H9 (cell line): ENCODE measurements at regions not wholly inside any gene's neighbourhood (a gene's known extent, or its start where the extent isn't known, plus 50 kb on each side); places are given as distances from the start of the nearest gene placed in this dataset.

Experiments
- DNase-seq: peaks from one replicate; pipeline ENCODE4 v3.0.0-alpha.2; 2017
- H2AFZ ChIP-seq: one replicate; pipeline ENCODE4 v1.6.1; 2013; ENCODE audit warnings: mild to moderate bottlenecking, low read length, control low read depth, moderate library complexity
- H2AK5ac ChIP-seq: 2 replicates; pipeline ENCODE4 v1.6.1; 2013; ENCODE audit warnings: low read length, control low read depth, mixed read lengths; ENCODE audit not compliant: insufficient read length
- H2BK120ac ChIP-seq: one replicate; pipeline ENCODE4 v1.6.1; 2013; ENCODE audit warnings: low read depth, mild to moderate bottlenecking, low read length, control low read depth, inconsistent platforms; ENCODE audit not compliant: poor library complexity, severe bottlenecking
- H2BK12ac ChIP-seq: 2 replicates; pipeline ENCODE4 v1.6.1; 2013; ENCODE audit warnings: low read length, control low read depth, mixed read lengths, low read depth; ENCODE audit not compliant: insufficient read length
- H2BK15ac ChIP-seq: 2 replicates; pipeline ENCODE4 v1.6.1; 2013; ENCODE audit warnings: low read depth, low read length, control low read depth
- H2BK20ac ChIP-seq: one replicate; pipeline ENCODE4 v1.6.1; 2013; ENCODE audit warnings: low read depth, mild to moderate bottlenecking, low read length, control low read depth, inconsistent platforms; ENCODE audit not compliant: poor library complexity, severe bottlenecking
- H2BK5ac ChIP-seq: 2 replicates; pipeline ENCODE4 v1.6.1; 2013; ENCODE audit warnings: low read length, control low read depth, mixed read lengths; ENCODE audit not compliant: insufficient read length
- H3K14ac ChIP-seq: 2 replicates; pipeline ENCODE4 v1.6.1; 2013; ENCODE audit warnings: low read length, control low read depth; ENCODE audit not compliant: insufficient read depth
- H3K18ac ChIP-seq: 2 replicates; pipeline ENCODE4 v1.6.1; 2013; ENCODE audit warnings: low read depth, mild to moderate bottlenecking, mixed read lengths, low read length, control low read depth; ENCODE audit not compliant: insufficient read length
- H3K23ac ChIP-seq: 2 replicates; pipeline ENCODE4 v1.6.1; 2013; ENCODE audit warnings: low read length, control low read depth, mixed read lengths, low read depth; ENCODE audit not compliant: insufficient read length
- H3K23me2 ChIP-seq: 2 replicates; pipeline ENCODE4 v1.6.1; 2013; ENCODE audit warnings: low read depth, mild to moderate bottlenecking, mixed read lengths, low read length, control low read depth; ENCODE audit not compliant: insufficient read length, poor library complexity, severe bottlenecking
- H3K27ac ChIP-seq: 2 replicates; pipeline ENCODE4 v1.5.1; 2013; ENCODE audit warnings: low read length, control low read depth, mixed read lengths, low read depth; ENCODE audit not compliant: insufficient read length
- H3K27me3 ChIP-seq: 2 replicates; pipeline ENCODE4 v1.6.1; 2013; ENCODE audit warnings: low read length, control low read depth, inconsistent platforms; ENCODE audit not compliant: insufficient read depth
- H3K4ac ChIP-seq: 2 replicates; pipeline ENCODE4 v1.6.1; 2013; ENCODE audit warnings: low read depth, mild to moderate bottlenecking, control low read depth, inconsistent platforms, low read length, moderate library complexity
- H3K4me1 ChIP-seq: 2 replicates; pipeline ENCODE4 v1.6.1; 2013; ENCODE audit warnings: low read length, control low read depth, inconsistent platforms; ENCODE audit not compliant: insufficient read depth
- H3K4me2 ChIP-seq: 2 replicates; pipeline ENCODE4 v1.6.1; 2013; ENCODE audit warnings: low read length, control low read depth, mixed read lengths; ENCODE audit not compliant: insufficient read length, insufficient read depth
- H3K56ac ChIP-seq: 2 replicates; pipeline ENCODE4 v1.6.1; 2013; ENCODE audit warnings: low read depth, mild to moderate bottlenecking, mixed read lengths, low read length, control low read depth; ENCODE audit not compliant: insufficient read length
- H3K79me1 ChIP-seq: 2 replicates; pipeline ENCODE4 v1.6.1; 2013; ENCODE audit warnings: low read depth, mild to moderate bottlenecking, moderate library complexity, low read length, control low read depth, inconsistent platforms; ENCODE audit not compliant: insufficient read depth, poor library complexity, severe bottlenecking
- H3K79me2 ChIP-seq: 2 replicates; pipeline ENCODE4 v1.6.1; 2013; ENCODE audit warnings: low read length, control low read depth, inconsistent platforms; ENCODE audit not compliant: insufficient read depth
- H3K9ac ChIP-seq: 2 replicates; pipeline ENCODE4 v1.6.1; 2013; ENCODE audit warnings: low read length, control low read depth, mixed read lengths; ENCODE audit not compliant: insufficient read length; ENCODE audit errors: extremely low read depth
- H3K9me3 ChIP-seq: one replicate; pipeline ENCODE4 v1.6.1; 2013; ENCODE audit warnings: low read depth, low read length, inconsistent platforms; ENCODE audit not compliant: control insufficient read depth
- H3T11ph ChIP-seq: one replicate; pipeline ENCODE4 v1.6.1; 2013; ENCODE audit warnings: mild to moderate bottlenecking, low read length, control low read depth, inconsistent platforms
- H4K20me1 ChIP-seq: one replicate; pipeline ENCODE4 v1.6.1; 2013; ENCODE audit not compliant: control insufficient read depth, insufficient read length, insufficient read depth
- H4K5ac ChIP-seq: 2 replicates; pipeline ENCODE4 v1.6.1; 2013; ENCODE audit warnings: low read depth, mild to moderate bottlenecking, mixed read lengths, low read length, control low read depth; ENCODE audit not compliant: insufficient read length
- H4K8ac ChIP-seq: replicated peaks from 2 replicates; pipeline ENCODE4 v1.6.1; 2013; ENCODE audit warnings: low read length, control low read depth, mixed read lengths, low read depth; ENCODE audit not compliant: insufficient read length
- H4K91ac ChIP-seq: 2 replicates; pipeline ENCODE4 v1.6.1; 2013; ENCODE audit warnings: low read depth, mild to moderate bottlenecking, moderate library complexity, mixed read lengths, low read length, control low read depth; ENCODE audit not compliant: insufficient read length
- H3K27ac Mint-ChIP-seq, 3 experiments: 2 replicates in 2 of 3; 3 replicates in 1 of 3; pipeline ENCODE4 v1.8.0; 2020 to 2021; ENCODE audit warnings: mixed read lengths in 3 of 3, mild to moderate bottlenecking in 1 of 3, moderate library complexity in 1 of 3
- H3K27me3 Mint-ChIP-seq: 2 replicates; pipeline ENCODE4 v1.8.0; 2021; ENCODE audit warnings: low read depth, mild to moderate bottlenecking, moderate library complexity, mixed read lengths
- H3K36me3 Mint-ChIP-seq, 3 experiments: 2 replicates in 2 of 3; 3 replicates in 1 of 3; pipeline ENCODE4 v1.8.0; 2020 to 2021; ENCODE audit warnings: low read depth in 3 of 3, mixed read lengths in 3 of 3; ENCODE audit not compliant: insufficient read depth in 1 of 3
- H3K4me1 Mint-ChIP-seq, 2 experiments: 2 replicates each; pipeline ENCODE4 v1.8.0; 2020; ENCODE audit warnings: mixed read lengths in 2 of 2
- H3K4me3 Mint-ChIP-seq, 2 experiments: 2 replicates in 1 of 2; 3 replicates in 1 of 2; pipeline ENCODE4 v1.8.0; 2020 to 2021; ENCODE audit warnings: mild to moderate bottlenecking in 2 of 2, mixed read lengths in 2 of 2, moderate library complexity in 1 of 2
- H3K9me3 Mint-ChIP-seq, 2 experiments: 2 replicates in 1 of 2; 3 replicates in 1 of 2; pipeline ENCODE4 v1.8.0; 2020; ENCODE audit warnings: mild to moderate bottlenecking in 2 of 2, mixed read lengths in 2 of 2, moderate library complexity in 1 of 2
- WGBS: extraction: QIAGEN DNeasy Blood & Tissue Kit; methylation state at CpG from one replicate; pipeline ENCODE4 v1.1.7; 2013; ENCODE audit warnings: missing lambda C conversion rate, low lambda C conversion rate, mixed read lengths; ENCODE audit not compliant: insufficient read length; ENCODE audit errors: extremely low coverage; 5-methylcytosine and 5-hydroxymethylcytosine counted together
- TF ChIP-seq, protein P1 (sequence below): fragments of 200-600 bp; sonication (generic); conservative IDR thresholded peaks from 3 replicates; pipeline ENCODE4 v1.8.0; 2021; ENCODE audit warnings: antibody characterized with exemption, mild to moderate bottlenecking

DNA sequence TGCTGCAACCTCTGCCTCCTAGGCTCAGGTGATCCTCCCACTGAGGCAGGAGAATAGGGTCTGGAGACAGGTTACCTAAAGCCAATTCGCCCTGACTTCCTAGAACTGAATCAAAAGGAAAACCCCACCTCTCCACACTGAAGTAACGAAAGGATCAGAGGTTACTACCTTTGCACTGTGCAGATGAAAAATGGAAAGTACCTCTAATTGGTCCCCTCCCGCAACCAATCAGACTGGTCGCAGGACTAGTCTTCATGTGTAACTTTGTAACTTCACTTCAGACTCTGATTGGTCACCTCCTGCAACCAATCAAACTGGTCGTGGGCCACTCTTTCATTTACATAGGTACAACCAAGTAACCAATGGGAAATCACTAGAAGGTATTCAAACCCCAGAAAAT, 61.1 kb downstream of the ATXN3L start:
- Histone ChIP-seq H2BK5ac (no peak overlapping the region), H3K56ac (no peak overlapping the region), H4K8ac (no peak overlapping the region), H4K5ac (no peak overlapping the region), H2AK5ac (no peak overlapping the region), H3T11ph (no peak overlapping the region), H3K79me2 (no peaks in the 10 kb centered on the region), H3K27me3 (no peaks in the 10 kb centered on the region), H3K27ac (no peak overlapping the region), H3K4me1 (no peaks in the 10 kb centered on the region), H3K4me2 (no peak overlapping the region), H3K23ac (no peak overlapping the region), H2BK20ac (no peak overlapping the region), H4K91ac (no peak overlapping the region), H3K4ac (no peak overlapping the region), H2AFZ (no peak overlapping the region), H2BK15ac (no peak overlapping the region), H3K23me2 (no peaks in the 10 kb centered on the region), H3K79me1 (no peaks in the 10 kb centered on the region), H3K9ac (no peak overlapping the region), H3K14ac (no peak overlapping the region), H3K18ac (no peak overlapping the region), H2BK120ac (no peak overlapping the region), H2BK12ac (no peak overlapping the region), H3K9me3 (peaks cover 5% of the 10 kb centered on the region), H4K20me1 (no peaks in the 10 kb centered on the region)
- Mint-ChIP-seq H3K27me3 (peaks cover 1% of the 10 kb centered on the region; the same call in 1 of the 2 replicates), H3K4me1 (no peaks in the 10 kb centered on the region; a peak in 1 of 4 replicates), H3K9me3 (peaks cover 59% of the 10 kb centered on the region in 2 experiments), H3K36me3 (peaks cover 0 to 8% (median 1%) of the 10 kb centered on the region in 3 experiments; a peak in 4 of 7 replicates), H3K4me3 (no peak overlapping the region), H3K27ac (no peak overlapping the region)
- DNase-seq: no peak
- WGBS: no CpG with 5 or more reads among the region's 5 CpGs
- TF ChIP-seq, protein P1, sequence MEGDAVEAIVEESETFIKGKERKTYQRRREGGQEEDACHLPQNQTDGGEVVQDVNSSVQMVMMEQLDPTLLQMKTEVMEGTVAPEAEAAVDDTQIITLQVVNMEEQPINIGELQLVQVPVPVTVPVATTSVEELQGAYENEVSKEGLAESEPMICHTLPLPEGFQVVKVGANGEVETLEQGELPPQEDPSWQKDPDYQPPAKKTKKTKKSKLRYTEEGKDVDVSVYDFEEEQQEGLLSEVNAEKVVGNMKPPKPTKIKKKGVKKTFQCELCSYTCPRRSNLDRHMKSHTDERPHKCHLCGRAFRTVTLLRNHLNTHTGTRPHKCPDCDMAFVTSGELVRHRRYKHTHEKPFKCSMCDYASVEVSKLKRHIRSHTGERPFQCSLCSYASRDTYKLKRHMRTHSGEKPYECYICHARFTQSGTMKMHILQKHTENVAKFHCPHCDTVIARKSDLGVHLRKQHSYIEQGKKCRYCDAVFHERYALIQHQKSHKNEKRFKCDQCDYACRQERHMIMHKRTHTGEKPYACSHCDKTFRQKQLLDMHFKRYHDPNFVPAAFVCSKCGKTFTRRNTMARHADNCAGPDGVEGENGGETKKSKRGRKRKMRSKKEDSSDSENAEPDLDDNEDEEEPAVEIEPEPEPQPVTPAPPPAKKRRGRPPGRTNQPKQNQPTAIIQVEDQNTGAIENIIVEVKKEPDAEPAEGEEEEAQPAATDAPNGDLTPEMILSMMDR: no peak
